A549 (cell line): ENCODE measurements at regions not wholly inside any gene's neighbourhood (a gene's known extent, or its start where the extent isn't known, plus 50 kb on each side); places are given as distances from the start of the nearest gene placed in this dataset.

Source experiments
- ATAC-seq, 2 experiments: fragments of 200-7000 bp in 1 of 2; fragments of >200 bp in 1 of 2; cut with Nextera tagmentation in 1 of 2; cut with Tn5 transposase in 1 of 2; 3 replicates each; pipeline versions ENCODE4 v1.8.0 to v1.9.1; 2018 to 2020; ENCODE audit warnings: mild to moderate bottlenecking in 1 of 2, moderate library complexity in 1 of 2
- CTCF ChIA-PET: fragments of 300-600 bp; sonication (Branson Sonifier 250); formaldehyde crosslinking; extraction: SDS; loops from one replicate; lab custom pipeline; 2021; ENCODE audit warnings: antibody characterized with exemption, inconsistent platforms; lab: Yijun Ruan, JAX
- POLR2A ChIA-PET: fragments of 350-600 bp; formaldehyde crosslinking; extraction: SDS; loops from one replicate; lab custom pipeline; 2021; ENCODE audit warnings: antibody characterized with exemption, inconsistent platforms; lab: Yijun Ruan, JAX
- DNase-seq, 2 experiments: peaks; one replicate each; pipeline versions ENCODE4 v3.0.0 to v3.0.0-alpha.2; 2011 to 2016; ENCODE audit warnings: low read depth in 1 of 2, low spot score in 1 of 2
- FAIRE-seq: peaks from 2 replicates; lab custom pipeline; 2011; peaks lifted over from hg19 to GRCh38; lab: Jason Lieb, UNC
- H3K27ac ChIP-seq, 2 experiments: fragments of >200 bp; sonication (Bioruptor Twin); formaldehyde crosslinking; 3 replicates each; pipeline ENCODE4 v1.5.1; 2016 to 2017
- H3K4me1 ChIP-seq: fragments of >200 bp; sonication (Bioruptor Twin); formaldehyde crosslinking; 3 replicates; pipeline ENCODE4 v1.6.1; 2016
- H3K4me2 ChIP-seq: fragments of >200 bp; sonication (Bioruptor Twin); formaldehyde crosslinking; 3 replicates; pipeline ENCODE4 v1.6.1; 2016
- H3K4me3 ChIP-seq: fragments of >200 bp; sonication (Bioruptor Twin); formaldehyde crosslinking; 3 replicates; pipeline ENCODE4 v1.5.1; 2016
- H3K9me3 ChIP-seq: fragments of >200 bp; sonication (Bioruptor Twin); formaldehyde crosslinking; 3 replicates; pipeline ENCODE4 v1.6.1; 2016
- BHLHE40 ChIP-seq: IDR thresholded peaks from 2 replicates; pipeline ENCODE4 v1.6.1; 2012; ENCODE audit warnings: low read depth, low read length, inconsistent platforms
- CBX2 ChIP-seq: fragments of 200-600 bp; sonication (generic); IDR thresholded peaks from 2 replicates; pipeline ENCODE4 v1.6.1; 2016; ENCODE audit warnings: low read depth, mild to moderate bottlenecking, borderline replicate concordance
- CBX8 ChIP-seq: fragments of 200-600 bp; sonication (generic); IDR thresholded peaks from 2 replicates; pipeline ENCODE4 v1.6.1; 2016
- CEBPB ChIP-seq, 2 experiments: fragments of >200 bp in 1 of 2; sonication (Bioruptor Twin) in 1 of 2; formaldehyde crosslinking in 1 of 2; IDR thresholded peaks; 2 replicates each; pipeline ENCODE4 v1.6.1; 2012 to 2016
- CHD2 ChIP-seq: fragments of 150-350 bp; IDR thresholded peaks from 2 replicates; pipeline ENCODE4 v1.6.1; 2014; ENCODE audit warnings: low read length; ENCODE audit not compliant: partially characterized antibody
- EHMT2 ChIP-seq: fragments of 200-600 bp; sonication (generic); IDR thresholded peaks from 2 replicates; pipeline ENCODE4 v1.6.1; 2016; ENCODE audit warnings: antibody characterized with exemption, low read depth, mild to moderate bottlenecking, moderate library complexity
- EP300 ChIP-seq, 2 experiments: fragments of >200 bp; sonication (Bioruptor Twin); formaldehyde crosslinking; IDR thresholded peaks; 2 replicates in 1 of 2; 3 replicates in 1 of 2; pipeline ENCODE4 v1.6.1; 2016 to 2017
- ESRRA ChIP-seq: fragments of 150-350 bp; IDR thresholded peaks from 2 replicates; pipeline ENCODE4 v1.6.1; 2014; ENCODE audit warnings: mild to moderate bottlenecking, low read length, borderline replicate concordance
- FOSB ChIP-seq: fragments of 250-450 bp; sonication (Bioruptor Pico); IDR thresholded peaks from 2 replicates; pipeline ENCODE4 v1.5.0; 2020; ENCODE audit warnings: mild to moderate bottlenecking, moderate library complexity
- FOXS1 ChIP-seq: fragments of 250-450 bp; sonication (Bioruptor Pico); IDR thresholded peaks from 2 replicates; pipeline ENCODE4 v1.5.0; 2020; ENCODE audit warnings: mild to moderate bottlenecking, moderate library complexity
- HDAC2 ChIP-seq: fragments of 200-600 bp; sonication (generic); IDR thresholded peaks from 2 replicates; pipeline ENCODE4 v1.6.1; 2016
- HEYL ChIP-seq: fragments of 250-450 bp; sonication (Bioruptor Pico); IDR thresholded peaks from 2 replicates; pipeline ENCODE4 v1.8.0; 2021; ENCODE audit warnings: mild to moderate bottlenecking, moderate library complexity
- HOXB13 ChIP-seq: fragments of 250-450 bp; sonication (Bioruptor Pico); IDR thresholded peaks from 2 replicates; pipeline ENCODE4 v1.5.0; 2020; ENCODE audit warnings: low read depth, mild to moderate bottlenecking, moderate library complexity
- JUN ChIP-seq, 2 experiments: fragments of >200 bp; sonication (Bioruptor Twin); formaldehyde crosslinking; IDR thresholded peaks; 2 replicates in 1 of 2; 3 replicates in 1 of 2; pipeline ENCODE4 v1.6.1; 2016 to 2017
- POLR2AphosphoS2 ChIP-seq: conservative IDR thresholded peaks from 2 replicates; pipeline ENCODE4 v1.6.1; 2012; ENCODE audit warnings: low read length, improper control_type of control experiment, inconsistent platforms
- RNF2 ChIP-seq: fragments of 200-600 bp; sonication (generic); IDR thresholded peaks from 2 replicates; pipeline ENCODE4 v1.6.1; 2016; ENCODE audit warnings: low read depth, mild to moderate bottlenecking, antibody characterized with exemption, moderate library complexity, borderline replicate concordance
- TP53 ChIP-seq: fragments of 250-450 bp; sonication (Bioruptor Pico); IDR thresholded peaks from 2 replicates; pipeline ENCODE4 v1.5.0; 2021; ENCODE audit warnings: mild to moderate bottlenecking, moderate library complexity
- ZC3H11A ChIP-seq: fragments of 450-650 bp; IDR thresholded peaks from 2 replicates; pipeline ENCODE4 v1.6.1; 2014; ENCODE audit warnings: antibody characterized with exemption, mild to moderate bottlenecking
- WGBS: methylation state at CpG from one replicate; pipeline ENCODE4 v1.1.6; 2017; ENCODE audit errors: missing lambda C conversion rate; 5-methylcytosine and 5-hydroxymethylcytosine counted together
- TF ChIP-seq, protein P1 (sequence below): fragments of 250-450 bp; sonication (Bioruptor Pico); IDR thresholded peaks from 2 replicates; pipeline ENCODE4 v1.5.0; 2020; ENCODE audit warnings: low read depth, mild to moderate bottlenecking, moderate library complexity
- TF ChIP-seq, protein P2 (sequence below): fragments of >200 bp; sonication (Bioruptor Twin); formaldehyde crosslinking; IDR thresholded peaks from 3 replicates; pipeline ENCODE4 v1.6.1; 2016
- TF ChIP-seq, protein P3 (sequence below): IDR thresholded peaks from 2 replicates; pipeline ENCODE4 v1.6.1; 2012
- TF ChIP-seq, protein P4 (sequence below): fragments of 250-450 bp; sonication (Bioruptor Pico); IDR thresholded peaks from 2 replicates; pipeline ENCODE4 v1.5.0; 2021; ENCODE audit warnings: mild to moderate bottlenecking, moderate library complexity, borderline replicate concordance
- TF ChIP-seq, protein P5 (sequence below): IDR thresholded peaks from 2 replicates; pipeline ENCODE4 v1.6.1; 2012

DNA sequence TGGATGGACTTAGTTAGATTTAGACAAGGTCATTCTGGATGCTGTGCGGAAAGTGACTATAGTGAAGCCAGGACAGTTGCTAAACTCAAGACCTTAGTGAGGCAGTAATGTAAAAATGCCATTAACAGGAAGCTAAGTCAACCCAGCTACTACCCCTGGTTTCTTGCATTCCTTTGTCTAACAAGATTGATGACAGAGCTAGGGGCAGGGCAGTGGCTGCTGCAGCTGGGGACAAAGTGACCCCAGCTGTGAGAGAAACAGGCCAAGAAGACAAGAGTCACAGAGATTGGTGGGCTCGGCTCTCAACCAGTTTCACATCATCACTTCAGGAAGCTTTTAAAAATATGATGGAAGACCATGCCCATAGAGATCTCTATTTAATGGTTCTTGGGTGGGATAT, 110.4 kb upstream of the POU2AF2 start:
- Histone ChIP-seq H3K4me3 (no peak overlapping the region), H3K4me1 (no peaks in the 10 kb centered on the region), H3K9me3 (no peaks in the 10 kb centered on the region), H3K4me2 (no peak overlapping the region), H3K27ac (no peak overlapping the region)
- no peak for FAIRE-seq
- ChIA-PET CTCF (no interaction called here), POLR2A (no interaction called here)
- ATAC-seq: no peak
- 41% methylated on average over 2 of the region's 2 CpGs for WGBS
- no peak for DNase-seq
- no peak for TF ChIP-seq BHLHE40
- TF ChIP-seq RNF2: no peak
- TF ChIP-seq, protein P1, sequence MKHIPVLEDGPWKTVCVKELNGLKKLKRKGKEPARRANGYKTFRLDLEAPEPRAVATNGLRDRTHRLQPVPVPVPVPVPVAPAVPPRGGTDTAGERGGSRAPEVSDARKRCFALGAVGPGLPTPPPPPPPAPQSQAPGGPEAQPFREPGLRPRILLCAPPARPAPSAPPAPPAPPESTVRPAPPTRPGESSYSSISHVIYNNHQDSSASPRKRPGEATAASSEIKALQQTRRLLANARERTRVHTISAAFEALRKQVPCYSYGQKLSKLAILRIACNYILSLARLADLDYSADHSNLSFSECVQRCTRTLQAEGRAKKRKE (CRISPR knock-in tag): no peak
- no peak for TF ChIP-seq ZC3H11A
- no peak for TF ChIP-seq POLR2AphosphoS2
- TF ChIP-seq CBX2: no peak
- TF ChIP-seq, protein P2, sequence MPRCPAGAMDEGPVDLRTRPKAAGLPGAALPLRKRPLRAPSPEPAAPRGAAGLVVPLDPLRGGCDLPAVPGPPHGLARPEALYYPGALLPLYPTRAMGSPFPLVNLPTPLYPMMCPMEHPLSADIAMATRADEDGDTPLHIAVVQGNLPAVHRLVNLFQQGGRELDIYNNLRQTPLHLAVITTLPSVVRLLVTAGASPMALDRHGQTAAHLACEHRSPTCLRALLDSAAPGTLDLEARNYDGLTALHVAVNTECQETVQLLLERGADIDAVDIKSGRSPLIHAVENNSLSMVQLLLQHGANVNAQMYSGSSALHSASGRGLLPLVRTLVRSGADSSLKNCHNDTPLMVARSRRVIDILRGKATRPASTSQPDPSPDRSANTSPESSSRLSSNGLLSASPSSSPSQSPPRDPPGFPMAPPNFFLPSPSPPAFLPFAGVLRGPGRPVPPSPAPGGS: no peak
- TF ChIP-seq, protein P3, sequence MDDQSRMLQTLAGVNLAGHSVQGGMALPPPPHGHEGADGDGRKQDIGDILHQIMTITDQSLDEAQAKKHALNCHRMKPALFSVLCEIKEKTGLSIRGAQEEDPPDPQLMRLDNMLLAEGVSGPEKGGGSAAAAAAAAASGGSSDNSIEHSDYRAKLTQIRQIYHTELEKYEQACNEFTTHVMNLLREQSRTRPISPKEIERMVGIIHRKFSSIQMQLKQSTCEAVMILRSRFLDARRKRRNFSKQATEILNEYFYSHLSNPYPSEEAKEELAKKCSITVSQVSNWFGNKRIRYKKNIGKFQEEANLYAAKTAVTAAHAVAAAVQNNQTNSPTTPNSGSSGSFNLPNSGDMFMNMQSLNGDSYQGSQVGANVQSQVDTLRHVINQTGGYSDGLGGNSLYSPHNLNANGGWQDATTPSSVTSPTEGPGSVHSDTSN: no peak
- no peak for TF ChIP-seq CBX8
- no peak for TF ChIP-seq HDAC2
- no peak for TF ChIP-seq HEYL (CRISPR knock-in tag)

DNA sequence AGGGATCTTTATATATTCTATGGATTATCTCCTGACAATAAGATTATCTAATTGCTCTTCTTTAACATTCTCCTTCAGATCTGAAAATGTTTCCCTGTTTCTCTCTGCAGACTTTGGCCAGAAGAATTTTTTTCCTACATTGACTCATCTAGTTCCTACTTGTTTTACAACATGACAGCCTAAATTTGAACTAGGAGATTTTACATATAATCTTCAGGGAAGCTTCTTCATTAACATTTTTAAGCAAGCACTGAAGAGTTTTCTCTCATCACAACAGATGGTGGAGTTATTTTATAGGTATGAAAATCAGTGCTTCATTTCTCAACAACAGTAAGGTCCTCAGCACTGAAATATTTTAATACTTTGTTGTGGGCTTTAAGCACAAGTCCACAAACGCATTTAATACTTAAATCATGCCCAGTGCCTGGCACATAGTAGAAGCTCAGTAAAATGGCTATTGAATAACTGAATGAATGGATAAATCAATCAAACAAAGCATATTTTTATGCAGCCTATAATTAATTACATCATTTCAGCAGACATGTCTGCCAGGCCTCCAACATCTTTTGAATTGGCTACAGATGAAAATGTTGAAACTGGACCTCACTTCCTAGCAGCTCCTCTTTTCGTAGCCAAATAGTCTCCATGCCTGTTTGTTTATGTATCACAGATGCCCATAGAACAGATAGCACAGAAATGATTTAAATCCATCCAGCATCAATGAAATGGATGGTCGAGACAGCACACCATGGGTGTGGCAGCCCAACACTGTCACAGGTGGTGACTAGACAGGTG, 117.3 kb upstream of the POU2AF2 start:
- Histone ChIP-seq H3K4me2 (no peak overlapping the region), H3K4me3 (no peak overlapping the region), H3K9me3 (no peaks in the 10 kb centered on the region), H3K27ac (no peak overlapping the region), H3K4me1 (no peaks in the 10 kb centered on the region)
- POLR2A ChIA-PET: no interaction called here
- CTCF ChIA-PET: no interaction called here
- DNase-seq: no peak
- FAIRE-seq: no peak
- WGBS: 0% methylated on average over 3 of the region's 3 CpGs
- no peak for ATAC-seq
- no peak for TF ChIP-seq TP53
- TF ChIP-seq CEBPB (IDR thresholded peaks at IDR 0.05): no peak

DNA sequence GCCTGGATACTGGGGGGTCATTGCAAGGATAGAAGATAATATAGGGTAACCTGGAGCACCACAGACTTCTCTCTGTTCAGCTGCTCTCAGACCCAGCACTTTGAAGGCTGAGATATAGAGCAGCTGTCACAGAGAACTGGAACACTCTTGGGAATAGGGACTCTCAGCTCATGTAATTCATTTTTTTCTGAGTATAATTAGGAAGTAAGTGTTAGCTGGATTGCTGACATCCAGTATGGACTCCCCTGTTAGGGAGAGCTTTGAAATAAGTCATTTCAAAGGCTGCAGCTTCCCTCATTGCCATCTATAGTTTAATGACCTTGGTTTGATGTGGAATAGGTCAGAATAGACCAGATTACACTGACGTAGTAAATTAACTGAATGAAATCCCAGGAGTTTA, 120.8 kb upstream of the POU2AF2 start:
- TF ChIP-seq ESRRA: no peak
- no peak for TF ChIP-seq EHMT2
- TF ChIP-seq FOSB (CRISPR knock-in tag): no peak
- TF ChIP-seq HOXB13 (CRISPR knock-in tag): no peak
- TF ChIP-seq BHLHE40: no peak
- TF ChIP-seq, protein P4, sequence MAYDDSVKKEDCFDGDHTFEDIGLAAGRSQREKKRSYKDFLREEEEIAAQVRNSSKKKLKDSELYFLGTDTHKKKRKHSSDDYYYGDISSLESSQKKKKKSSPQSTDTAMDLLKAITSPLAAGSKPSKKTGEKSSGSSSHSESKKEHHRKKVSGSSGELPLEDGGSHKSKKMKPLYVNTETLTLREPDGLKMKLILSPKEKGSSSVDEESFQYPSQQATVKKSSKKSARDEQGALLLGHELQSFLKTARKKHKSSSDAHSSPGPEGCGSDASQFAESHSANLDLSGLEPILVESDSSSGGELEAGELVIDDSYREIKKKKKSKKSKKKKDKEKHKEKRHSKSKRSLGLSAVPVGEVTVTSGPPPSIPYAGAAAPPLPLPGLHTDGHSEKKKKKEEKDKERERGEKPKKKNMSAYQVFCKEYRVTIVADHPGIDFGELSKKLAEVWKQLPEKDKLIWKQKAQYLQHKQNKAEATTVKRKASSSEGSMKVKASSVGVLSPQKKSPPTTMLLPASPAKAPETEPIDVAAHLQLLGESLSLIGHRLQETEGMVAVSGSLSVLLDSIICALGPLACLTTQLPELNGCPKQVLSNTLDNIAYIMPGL (CRISPR knock-in tag): no peak
- no peak for TF ChIP-seq TP53
- TF ChIP-seq JUN (IDR thresholded peaks at IDR 0.05): no peak
- TF ChIP-seq EP300 (IDR thresholded peaks at IDR 0.05): no peak
- TF ChIP-seq, protein P5, sequence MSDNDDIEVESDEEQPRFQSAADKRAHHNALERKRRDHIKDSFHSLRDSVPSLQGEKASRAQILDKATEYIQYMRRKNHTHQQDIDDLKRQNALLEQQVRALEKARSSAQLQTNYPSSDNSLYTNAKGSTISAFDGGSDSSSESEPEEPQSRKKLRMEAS: no peak
- no peak for TF ChIP-seq FOXS1 (CRISPR knock-in tag)
- no peak for TF ChIP-seq CHD2
- ATAC-seq (no peak), DNase-seq (no peak), FAIRE-seq (no peak)
- H3K4me2 ChIP-seq: no peak overlapping the region
- H3K9me3 ChIP-seq: no peaks in the 10 kb centered on the region
- WGBS: 0% methylated on average over 1 of the region's 1 CpG
- H3K4me1 ChIP-seq: no peaks in the 10 kb centered on the region
- ChIA-PET CTCF (interaction anchor here (1.5 kb wide), 1 partner anchor 12 kb away, joined by 3 read pairs; no protein-coding TSS in a partner anchor), POLR2A (no interaction called here)
- no peak overlapping the region for H3K27ac ChIP-seq
- no peak overlapping the region for H3K4me3 ChIP-seq
